ENCODE measurements at regions not wholly inside any gene's neighbourhood (a gene's known extent, or its start where the extent isn't known, plus 50 kb on each side); places are given as distances from the start of the nearest gene placed in this dataset.
"Not testable (repeated sequence)": the region's sequence is repeated elsewhere in the genome, so short reads cannot be mapped to it uniquely, and the experiment has no call there.

DNA sequence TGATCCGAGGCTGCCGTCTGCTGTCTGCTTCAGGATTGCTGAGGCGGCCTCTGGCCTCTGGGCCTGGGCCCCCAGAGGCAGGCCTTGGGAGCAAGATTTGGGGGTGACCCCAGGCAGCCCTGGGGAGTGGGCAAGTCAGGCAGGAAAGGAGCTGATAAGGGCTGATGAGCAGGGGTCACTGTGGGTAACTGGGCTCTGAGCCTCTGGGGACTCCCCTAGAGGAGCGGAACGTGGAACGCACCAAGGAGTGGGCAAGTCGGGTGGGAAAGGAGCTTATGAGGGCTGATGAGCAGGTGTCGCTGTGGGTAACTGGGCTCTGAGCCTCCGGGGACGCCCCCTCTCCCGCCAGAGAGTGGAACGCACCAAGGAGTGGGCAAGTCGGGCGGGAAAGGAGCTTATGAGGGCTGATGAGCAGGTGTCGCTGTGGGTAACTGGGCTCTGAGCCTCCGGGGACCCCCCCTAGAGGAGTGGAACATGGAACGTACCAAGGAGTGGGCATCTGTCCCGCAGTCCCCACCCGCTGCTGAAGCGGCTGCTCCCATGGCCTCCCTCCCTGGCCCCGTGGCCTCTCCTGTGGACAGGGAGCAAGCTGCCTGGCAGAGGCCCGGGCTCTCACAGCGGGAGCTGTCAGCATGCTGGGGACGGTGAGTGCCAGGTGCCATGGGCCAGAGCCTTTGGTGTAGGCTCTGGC, 152.3 kb upstream of the ZNF469 start:
- TF ChIP-seq, protein P1, sequence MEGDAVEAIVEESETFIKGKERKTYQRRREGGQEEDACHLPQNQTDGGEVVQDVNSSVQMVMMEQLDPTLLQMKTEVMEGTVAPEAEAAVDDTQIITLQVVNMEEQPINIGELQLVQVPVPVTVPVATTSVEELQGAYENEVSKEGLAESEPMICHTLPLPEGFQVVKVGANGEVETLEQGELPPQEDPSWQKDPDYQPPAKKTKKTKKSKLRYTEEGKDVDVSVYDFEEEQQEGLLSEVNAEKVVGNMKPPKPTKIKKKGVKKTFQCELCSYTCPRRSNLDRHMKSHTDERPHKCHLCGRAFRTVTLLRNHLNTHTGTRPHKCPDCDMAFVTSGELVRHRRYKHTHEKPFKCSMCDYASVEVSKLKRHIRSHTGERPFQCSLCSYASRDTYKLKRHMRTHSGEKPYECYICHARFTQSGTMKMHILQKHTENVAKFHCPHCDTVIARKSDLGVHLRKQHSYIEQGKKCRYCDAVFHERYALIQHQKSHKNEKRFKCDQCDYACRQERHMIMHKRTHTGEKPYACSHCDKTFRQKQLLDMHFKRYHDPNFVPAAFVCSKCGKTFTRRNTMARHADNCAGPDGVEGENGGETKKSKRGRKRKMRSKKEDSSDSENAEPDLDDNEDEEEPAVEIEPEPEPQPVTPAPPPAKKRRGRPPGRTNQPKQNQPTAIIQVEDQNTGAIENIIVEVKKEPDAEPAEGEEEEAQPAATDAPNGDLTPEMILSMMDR (IDR thresholded peaks at IDR 0.05), result not testable (repeated sequence)
- not testable (repeated sequence) for TF ChIP-seq POLR2A (IDR thresholded peaks at IDR 0.05)
